Effector memory CD4-positive, alpha-beta T cell (primary cell): ENCODE measurements at regions not wholly inside any gene's neighbourhood (a gene's known extent, or its start where the extent isn't known, plus 50 kb on each side); places are given as distances from the start of the nearest gene placed in this dataset.

Experiments used
- DNase-seq, 3 donors: peaks; one replicate each; pipeline ENCODE4 v3.0.0-alpha.2; 2020
- H3K27ac ChIP-seq: 2 replicates; pipeline ENCODE4 v1.7.0; 2013; ENCODE audit warnings: mild to moderate bottlenecking, low read length, moderate library complexity; ENCODE audit not compliant: insufficient read depth, poor library complexity, severe bottlenecking
- H3K27me3 ChIP-seq: replicated peaks from 2 replicates; pipeline ENCODE4 v1.7.0; 2013; ENCODE audit warnings: mild to moderate bottlenecking, low read length; ENCODE audit not compliant: insufficient read depth, control insufficient read depth, poor library complexity, severe bottlenecking
- H3K36me3 ChIP-seq: 2 replicates; pipeline ENCODE4 v1.7.0; 2013; ENCODE audit warnings: mild to moderate bottlenecking, low read length, moderate library complexity; ENCODE audit not compliant: control insufficient read depth, insufficient read depth
- H3K4me1 ChIP-seq: 2 replicates; pipeline ENCODE4 v1.7.0; 2013; ENCODE audit warnings: low read length, mild to moderate bottlenecking; ENCODE audit not compliant: control insufficient read depth, insufficient read depth, poor library complexity, severe bottlenecking
- H3K4me3 ChIP-seq: 2 replicates; pipeline ENCODE4 v1.7.0; 2013; ENCODE audit warnings: low read length, low read depth, mild to moderate bottlenecking; ENCODE audit not compliant: insufficient read depth, poor library complexity, severe bottlenecking
- H3K9me3 ChIP-seq: 2 replicates; pipeline ENCODE4 v1.7.0; 2013; ENCODE audit warnings: mild to moderate bottlenecking, low read length, moderate library complexity; ENCODE audit not compliant: control insufficient read depth

- Histone ChIP-seq H3K4me1 (no peaks in the 10 kb centered on the region), H3K36me3 (no peaks in the 10 kb centered on the region), H3K4me3 (no peak overlapping the region), H3K27me3 (no peaks in the 10 kb centered on the region), H3K9me3 (no peaks in the 10 kb centered on the region), H3K27ac (no peak overlapping the region)
- no peak for DNase-seq
Observed at GRCh38 chr1:116309090-116309870, 63.8 kb upstream of the ATP1A1 start.

DNA sequence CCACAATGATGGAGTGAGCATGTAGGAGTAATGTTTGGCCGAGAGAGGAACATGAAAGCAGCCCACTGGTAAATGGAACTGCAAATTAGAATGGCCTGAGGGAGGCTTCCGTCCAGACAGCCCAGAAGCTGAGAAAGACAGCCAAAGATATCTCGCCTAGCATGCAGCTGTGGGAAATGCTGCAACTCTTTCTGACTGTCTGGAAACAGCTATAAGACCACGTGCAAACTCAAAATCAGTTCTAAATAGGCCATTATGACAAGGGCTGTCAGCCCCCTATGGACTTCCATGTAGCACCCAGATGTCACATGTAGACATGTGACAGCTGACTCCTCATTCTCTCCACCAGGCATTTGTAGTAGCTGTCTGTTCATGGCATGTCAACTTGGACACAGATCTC, 62.9 kb upstream of the ATP1A1 start:
- no peaks in the 10 kb centered on the region for H3K9me3 ChIP-seq
- no peak for DNase-seq

DNA sequence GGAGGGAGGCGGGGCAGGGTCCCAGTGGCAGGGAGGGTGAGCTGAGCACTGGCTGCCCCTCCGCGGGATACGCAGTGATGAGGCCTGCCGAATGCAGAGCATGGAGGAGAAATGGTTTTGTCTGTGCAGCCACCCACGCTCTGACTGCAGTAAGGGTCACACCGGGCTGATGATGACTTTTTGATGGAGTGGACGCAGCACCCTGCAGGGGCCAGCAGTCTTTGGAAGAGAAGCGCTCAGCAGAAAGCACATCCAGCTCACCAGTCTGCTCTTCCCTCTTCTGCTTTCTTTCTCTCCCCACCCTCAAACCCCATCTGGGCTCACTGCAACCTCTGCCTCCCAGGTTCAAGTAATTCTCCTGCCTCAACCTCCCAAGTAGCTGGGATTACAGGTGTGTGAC, 61.9 kb upstream of the ATP1A1 start:
- Histone ChIP-seq H3K4me3 (no peak overlapping the region), H3K9me3 (no peaks in the 10 kb centered on the region), H3K36me3 (no peaks in the 10 kb centered on the region), H3K4me1 (no peaks in the 10 kb centered on the region), H3K27ac (no peak overlapping the region), H3K27me3 (no peaks in the 10 kb centered on the region)
- no peak for DNase-seq

More for the DNA sequence above, 62.9 kb upstream of the ATP1A1 start:
- Histone ChIP-seq H3K27me3 (no peaks in the 10 kb centered on the region), H3K27ac (no peak overlapping the region), H3K4me3 (no peak overlapping the region), H3K36me3 (no peaks in the 10 kb centered on the region), H3K4me1 (no peaks in the 10 kb centered on the region)

- no peaks in the 10 kb centered on the region for H3K36me3 ChIP-seq
Observed at GRCh38 chr1:116311756-116312680, 61.0 kb upstream of the ATP1A1 start.

DNA sequence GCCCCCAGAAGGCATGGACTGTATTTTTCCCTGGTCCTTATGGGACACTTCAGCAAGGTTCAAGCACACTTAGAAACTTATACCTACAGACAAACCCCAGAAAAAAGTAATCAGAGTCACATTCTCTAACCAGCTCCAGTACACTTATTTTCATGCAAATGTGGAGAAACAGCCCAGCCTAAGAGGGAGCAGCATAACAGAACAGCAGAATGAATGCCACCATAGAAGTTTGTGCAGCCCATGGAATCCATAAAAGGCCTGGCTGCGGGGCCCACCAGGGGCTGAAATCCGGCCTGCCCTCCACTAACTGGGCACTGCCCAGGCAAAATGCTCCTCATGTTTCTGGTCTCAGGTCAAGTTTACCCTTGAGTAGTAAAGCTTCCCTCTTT, 60.4 kb upstream of the ATP1A1 start:
- no peaks in the 10 kb centered on the region for H3K4me1 ChIP-seq
- H3K4me3 ChIP-seq, result no peak overlapping the region
- no peaks in the 10 kb centered on the region for H3K9me3 ChIP-seq
- no peaks in the 10 kb centered on the region for H3K36me3 ChIP-seq
- no peak for DNase-seq
- no peaks in the 10 kb centered on the region for H3K27me3 ChIP-seq
- no peak overlapping the region for H3K27ac ChIP-seq

More at GRCh38 chr1:116311756-116312680, 61.0 kb upstream of the ATP1A1 start:
- no peaks in the 10 kb centered on the region for H3K9me3 ChIP-seq
- no peak overlapping the region for H3K4me3 ChIP-seq
- H3K27ac ChIP-seq, result no peak overlapping the region
- H3K4me1 ChIP-seq, result no peaks in the 10 kb centered on the region
- no peak for DNase-seq
- H3K27me3 ChIP-seq, result no peaks in the 10 kb centered on the region

DNA sequence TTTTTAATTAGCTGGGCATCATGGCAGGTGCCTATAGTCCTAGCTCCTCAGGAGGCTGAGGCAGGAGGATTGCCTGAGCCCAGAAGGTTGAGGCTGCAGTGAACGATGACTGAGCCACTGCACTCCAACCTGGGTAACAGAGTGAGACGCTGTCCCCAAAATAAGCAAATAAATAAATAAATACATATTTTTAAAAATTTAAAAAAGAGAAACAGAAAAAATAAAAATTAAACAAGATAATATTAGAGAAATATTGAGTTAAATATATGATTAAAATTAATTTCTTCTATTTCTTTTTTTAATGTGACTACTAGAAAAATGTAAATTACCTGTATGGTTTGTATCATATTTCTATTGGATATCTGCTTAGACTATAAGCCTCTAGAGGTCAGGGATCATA, 59.3 kb upstream of the ATP1A1 start:
- Histone ChIP-seq H3K4me3 (no peak overlapping the region), H3K27ac (no peak overlapping the region)

DNA sequence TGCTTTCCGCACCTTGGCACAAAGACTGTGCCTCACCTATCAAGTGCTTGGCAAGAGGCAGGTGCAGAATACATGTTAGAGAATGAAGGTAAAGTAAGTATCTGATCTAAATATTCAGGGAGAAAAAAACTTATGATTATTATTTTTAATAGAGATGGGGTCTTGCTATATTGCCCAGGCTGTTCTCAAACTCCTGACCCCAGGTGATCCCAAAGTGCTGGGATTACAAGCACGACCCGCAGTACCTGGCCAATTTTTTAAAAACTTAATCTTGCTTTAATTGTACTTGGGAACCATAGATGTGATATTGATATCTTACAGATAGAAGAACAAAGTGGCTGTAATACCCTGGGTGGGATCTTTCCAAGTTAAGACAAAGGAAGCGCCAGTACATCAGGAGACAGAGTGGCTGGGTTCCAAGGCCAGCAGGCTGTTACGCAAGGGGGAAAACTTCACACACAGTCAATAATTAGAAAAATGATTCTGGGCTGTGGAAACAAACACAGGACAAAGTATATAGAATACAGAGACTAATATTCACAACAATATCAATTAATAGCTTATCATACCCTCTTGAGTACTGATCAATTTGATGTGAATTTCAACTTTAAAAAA, 58.6 kb upstream of the ATP1A1 start:
- no peaks in the 10 kb centered on the region for H3K27me3 ChIP-seq
- no peak overlapping the region for H3K27ac ChIP-seq
- no peaks in the 10 kb centered on the region for H3K9me3 ChIP-seq
- H3K4me3 ChIP-seq, result no peak overlapping the region
- no peaks in the 10 kb centered on the region for H3K36me3 ChIP-seq
- no peaks in the 10 kb centered on the region for H3K4me1 ChIP-seq
- DNase-seq, result no peak

More for the DNA sequence above, 59.3 kb upstream of the ATP1A1 start:
- Histone ChIP-seq H3K9me3 (no peaks in the 10 kb centered on the region), H3K36me3 (no peaks in the 10 kb centered on the region), H3K27me3 (no peaks in the 10 kb centered on the region), H3K4me1 (no peaks in the 10 kb centered on the region)
- no peak for DNase-seq

- no peak for DNase-seq
- H3K27ac ChIP-seq, result no peak overlapping the region
- peaks cover 4% of the 10 kb centered on the region for H3K4me1 ChIP-seq
- no peaks in the 10 kb centered on the region for H3K9me3 ChIP-seq
- no peaks in the 10 kb centered on the region for H3K27me3 ChIP-seq
- H3K4me3 ChIP-seq, result no peak overlapping the region
- H3K36me3 ChIP-seq, result no peaks in the 10 kb centered on the region
Observed at GRCh38 chr1:116316373-116316772, 56.7 kb upstream of the ATP1A1 start.

- H3K27ac ChIP-seq, result no peak overlapping the region
- DNase-seq, result no peak
- H3K27me3 ChIP-seq, result no peaks in the 10 kb centered on the region
- H3K4me3 ChIP-seq, result no peak overlapping the region
- no peaks in the 10 kb centered on the region for H3K36me3 ChIP-seq
- peaks cover 30% of the 10 kb centered on the region for H3K4me1 ChIP-seq
- H3K9me3 ChIP-seq, result no peaks in the 10 kb centered on the region
Observed at GRCh38 chr1:116318897-116319296, 54.1 kb upstream of the ATP1A1 start.
